Left lung (tissue), 4 donors: ENCODE measurements at regions not wholly inside any gene's neighbourhood (a gene's known extent, or its start where the extent isn't known, plus 50 kb on each side); places are given as distances from the start of the nearest gene placed in this dataset.

Experiments
- ATAC-seq: fragments of 200-7000 bp; cut with Tn5 transposase; one replicate; pipeline ENCODE4 v1.9.1; 2020; ENCODE audit warnings: moderate library complexity
- DNase-seq, 4 donors: peaks; one replicate each; pipeline ENCODE4 v3.0.0-alpha.2; 2013 to 2020
- H3K27ac ChIP-seq, 2 donors: fragments of 200-600 bp; sonication (generic) in 1 of 2; one replicate each; pipeline versions ENCODE4 v1.5.0 to v1.8.0; 2020 to 2021
- H3K27me3 ChIP-seq, 2 donors: fragments of 200-600 bp; sonication (generic) in 1 of 2; one replicate each; pipeline versions ENCODE4 v1.5.0 to v1.8.0; 2020 to 2021
- H3K36me3 ChIP-seq, 2 donors: fragments of 200-600 bp; sonication (generic) in 1 of 2; one replicate each; pipeline versions ENCODE4 v1.5.0 to v1.8.0; 2020 to 2021
- H3K4me1 ChIP-seq, 2 donors: fragments of 200-600 bp; one replicate each; pipeline ENCODE4 v1.8.0; 2021
- H3K4me3 ChIP-seq, 2 donors: fragments of 200-600 bp; sonication (generic) in 1 of 2; one replicate each; pipeline versions ENCODE4 v1.5.0 to v1.8.0; 2020 to 2021; ENCODE audit warnings: mild to moderate bottlenecking in 1 of 2
- H3K9me3 ChIP-seq, 2 donors: fragments of 200-600 bp; sonication (generic) in 1 of 2; one replicate each; pipeline versions ENCODE4 v1.5.0 to v1.8.0; 2020 to 2021
- intact Hi-C, 2 donors: fragments of 100-400 bp; cut with DNase I; formaldehyde crosslinking; loops; one replicate each; pipeline versions ENCODE4 v1.11.2 to v1.14.2; 2022
- TF ChIP-seq, protein P1 (sequence below), 2 donors: fragments of 200-600 bp; sonication (generic) in 1 of 2; IDR thresholded peaks; one replicate each; pipeline versions ENCODE4 v1.5.0 to v1.8.0; 2021; ENCODE audit warnings: antibody characterized with exemption in 2 of 2
- donor health status: DM: no; HTN: yes; CAD: no.
- donor health status: DM: no; HTN: no; CAD: no.

GRCh38 chr9:86557918-86558317 is 203.7 kb upstream of the TUT7 start:
- Histone ChIP-seq H3K4me1 (no peaks in the 10 kb centered on the region), H3K27ac (no peak overlapping the region), H3K36me3 (no peaks in the 10 kb centered on the region), H3K9me3 (no peaks in the 10 kb centered on the region), H3K27me3 (no peaks in the 10 kb centered on the region), H3K4me3 (no peak overlapping the region)
- intact Hi-C loops: no loop called here
- DNase-seq (no peak), ATAC-seq (no peak)
- TF ChIP-seq, protein P1, sequence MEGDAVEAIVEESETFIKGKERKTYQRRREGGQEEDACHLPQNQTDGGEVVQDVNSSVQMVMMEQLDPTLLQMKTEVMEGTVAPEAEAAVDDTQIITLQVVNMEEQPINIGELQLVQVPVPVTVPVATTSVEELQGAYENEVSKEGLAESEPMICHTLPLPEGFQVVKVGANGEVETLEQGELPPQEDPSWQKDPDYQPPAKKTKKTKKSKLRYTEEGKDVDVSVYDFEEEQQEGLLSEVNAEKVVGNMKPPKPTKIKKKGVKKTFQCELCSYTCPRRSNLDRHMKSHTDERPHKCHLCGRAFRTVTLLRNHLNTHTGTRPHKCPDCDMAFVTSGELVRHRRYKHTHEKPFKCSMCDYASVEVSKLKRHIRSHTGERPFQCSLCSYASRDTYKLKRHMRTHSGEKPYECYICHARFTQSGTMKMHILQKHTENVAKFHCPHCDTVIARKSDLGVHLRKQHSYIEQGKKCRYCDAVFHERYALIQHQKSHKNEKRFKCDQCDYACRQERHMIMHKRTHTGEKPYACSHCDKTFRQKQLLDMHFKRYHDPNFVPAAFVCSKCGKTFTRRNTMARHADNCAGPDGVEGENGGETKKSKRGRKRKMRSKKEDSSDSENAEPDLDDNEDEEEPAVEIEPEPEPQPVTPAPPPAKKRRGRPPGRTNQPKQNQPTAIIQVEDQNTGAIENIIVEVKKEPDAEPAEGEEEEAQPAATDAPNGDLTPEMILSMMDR (IDR thresholded peaks at IDR 0.05): no peak

GRCh38 chr9:86557063-86557766 is 203.0 kb upstream of the TUT7 start:
- ATAC-seq: peak; percentile 50

DNA sequence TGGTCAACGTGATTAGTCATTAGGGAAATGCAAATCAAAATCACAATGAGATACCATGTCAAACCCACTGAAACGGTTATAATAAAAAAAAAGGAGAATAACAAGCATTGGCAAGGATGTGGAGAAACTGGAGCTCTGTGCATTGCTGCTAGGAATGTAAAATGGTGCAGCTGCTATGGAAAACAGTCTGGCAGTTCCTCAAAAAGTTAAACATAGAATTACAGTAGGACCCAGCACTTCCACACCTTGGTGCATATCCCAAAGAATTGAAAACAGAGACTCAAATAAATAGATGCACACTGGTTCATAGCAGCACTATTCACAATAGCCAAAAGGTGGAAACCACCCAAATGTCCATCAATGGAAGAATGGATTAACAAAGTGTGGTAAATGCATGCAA is 201.5 kb upstream of the TUT7 start:
- Histone ChIP-seq H3K4me1 (no peaks in the 10 kb centered on the region), H3K36me3 (no peaks in the 10 kb centered on the region), H3K27ac (no peak overlapping the region), H3K9me3 (no peaks in the 10 kb centered on the region), H3K4me3 (no peak overlapping the region), H3K27me3 (no peaks in the 10 kb centered on the region)
- DNase-seq: no peak
- TF ChIP-seq, protein P1 (IDR thresholded peaks at IDR 0.05): no peak
- no peak for ATAC-seq
- intact Hi-C loops: no loop called here

More at GRCh38 chr9:86557063-86557766, 203.0 kb upstream of the TUT7 start:
- TF ChIP-seq, protein P1 (IDR thresholded peaks at IDR 0.05): no peak
- H3K27me3 ChIP-seq: no peaks in the 10 kb centered on the region
- no peaks in the 10 kb centered on the region for H3K9me3 ChIP-seq
- no peak overlapping the region for H3K27ac ChIP-seq
- H3K4me1 ChIP-seq: no peaks in the 10 kb centered on the region
- no peaks in the 10 kb centered on the region for H3K36me3 ChIP-seq
- no peak overlapping the region for H3K4me3 ChIP-seq
- intact Hi-C loops: no loop called here
- DNase-seq: no peak

GRCh38 chr9:86550401-86550800 is 196.2 kb upstream of the TUT7 start:
- H3K4me1 ChIP-seq: no peaks in the 10 kb centered on the region
- no peaks in the 10 kb centered on the region for H3K9me3 ChIP-seq
- H3K4me3 ChIP-seq: no peak overlapping the region
- DNase-seq (no peak), ATAC-seq (no peak)
- TF ChIP-seq, protein P1 (IDR thresholded peaks at IDR 0.05): no peak
- no peak overlapping the region for H3K27ac ChIP-seq
- no peaks in the 10 kb centered on the region for H3K36me3 ChIP-seq
- no peaks in the 10 kb centered on the region for H3K27me3 ChIP-seq
- intact Hi-C loops: no loop called here

DNA sequence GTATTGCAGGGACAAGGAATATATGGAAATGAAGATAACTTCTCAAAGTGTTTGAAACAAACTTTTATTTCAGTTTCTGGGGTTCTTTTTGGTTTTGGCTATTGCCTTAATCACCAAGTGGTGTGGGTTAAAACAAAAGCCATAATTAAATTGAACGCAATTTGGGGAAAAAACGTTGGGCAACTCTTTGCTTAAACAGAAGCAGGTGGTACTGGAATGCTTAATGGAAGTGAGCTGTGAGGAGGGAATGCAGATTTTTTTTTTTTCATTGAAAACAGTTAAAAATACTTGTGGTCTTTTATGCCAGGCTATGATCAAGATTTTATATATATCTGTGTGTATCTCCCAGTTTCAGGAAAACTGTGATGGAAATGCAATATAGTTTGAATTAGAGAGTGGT is 195.7 kb upstream of the TUT7 start:
- DNase-seq (no peak), ATAC-seq (no peak)
- Histone ChIP-seq H3K4me3 (no peak overlapping the region), H3K9me3 (no peaks in the 10 kb centered on the region), H3K27me3 (no peaks in the 10 kb centered on the region), H3K36me3 (no peaks in the 10 kb centered on the region), H3K27ac (no peak overlapping the region), H3K4me1 (no peaks in the 10 kb centered on the region)
- intact Hi-C loops: no loop called here
- TF ChIP-seq, protein P1 (IDR thresholded peaks at IDR 0.05): no peak
